OCI-LY7 (cell line): ENCODE measurements at regions not wholly inside any gene's neighbourhood (a gene's known extent, or its start where the extent isn't known, plus 50 kb on each side); places are given as distances from the start of the nearest gene placed in this dataset.

Source experiments
- BruUV-seq: library from RNA; stranded (reverse); fragments of 400-500 nt; replicated peaks from 2 replicates; lab custom pipeline; 2021; lab: Mats Ljungman, UMichigan
- CTCF ChIA-PET: fragments of 300-600 bp; sonication (Branson Sonifier 250); formaldehyde crosslinking; loops from one replicate; lab custom pipeline; 2022; ENCODE audit warnings: antibody characterized with exemption; ENCODE audit not compliant: unreplicated experiment; lab: Charles Lee
- POLR2A ChIA-PET: fragments of 300-600 bp; sonication (Branson Sonifier 250); formaldehyde crosslinking; loops from one replicate; lab custom pipeline; 2022; ENCODE audit warnings: antibody characterized with exemption; lab: Charles Lee
- DNase-seq: peaks from one replicate; pipeline ENCODE4 v3.0.0-alpha.2; 2015; ENCODE audit warnings: low spot score
- H2AFZ ChIP-seq: fragments of 200-600 bp; sonication (generic), shearing (Covaris generic); 2 replicates; pipeline ENCODE4 v1.6.1; 2014; ENCODE audit warnings: mild to moderate bottlenecking, antibody characterized with exemption, low read length, moderate library complexity
- H3K27ac ChIP-seq: fragments of 200-600 bp; sonication (generic); 2 replicates; pipeline ENCODE4 v1.5.1; 2014; ENCODE audit warnings: mixed run types, low read depth, mild to moderate bottlenecking, moderate library complexity, low read length, inconsistent platforms; ENCODE audit not compliant: poor library complexity, severe bottlenecking
- H3K36me3 ChIP-seq: fragments of 200-600 bp; sonication (generic); 2 replicates; pipeline ENCODE4 v1.6.1; 2014; ENCODE audit warnings: mild to moderate bottlenecking, antibody characterized with exemption, low read length, moderate library complexity, mixed read lengths; ENCODE audit not compliant: insufficient read depth
- H3K4me1 ChIP-seq: fragments of 200-600 bp; sonication (generic); 2 replicates; pipeline ENCODE4 v1.5.1; 2014; ENCODE audit warnings: mild to moderate bottlenecking, low read length; ENCODE audit not compliant: insufficient read depth, poor library complexity, severe bottlenecking
- H3K4me2 ChIP-seq: fragments of 200-600 bp; sonication (generic); 2 replicates; pipeline ENCODE4 v1.6.1; 2014; ENCODE audit warnings: mild to moderate bottlenecking, low read length
- H3K4me3 ChIP-seq: fragments of 200-600 bp; sonication (generic); 2 replicates; pipeline ENCODE4 v1.5.1; 2014; ENCODE audit warnings: mild to moderate bottlenecking, low read depth, low read length; ENCODE audit not compliant: poor library complexity, severe bottlenecking
- H3K79me2 ChIP-seq: fragments of 200-600 bp; sonication (generic); 2 replicates; pipeline ENCODE4 v1.6.1; 2016; ENCODE audit warnings: low read depth, mild to moderate bottlenecking, low read length, moderate library complexity, mixed read lengths; ENCODE audit not compliant: insufficient read depth
- H3K9me2 ChIP-seq: fragments of 200-600 bp; sonication (generic); 2 replicates; pipeline ENCODE4 v1.6.1; 2016; ENCODE audit warnings: mild to moderate bottlenecking, low read length, mixed read lengths; ENCODE audit not compliant: insufficient read depth
- H3K9me3 ChIP-seq: fragments of 200-600 bp; sonication (generic); 2 replicates; pipeline ENCODE4 v1.6.1; 2014; ENCODE audit warnings: mild to moderate bottlenecking, mixed run types, low read length, mixed read lengths
- H4K20me1 ChIP-seq: fragments of 200-600 bp; sonication (generic); 2 replicates; pipeline ENCODE4 v1.6.1; 2014; ENCODE audit warnings: mild to moderate bottlenecking, antibody characterized with exemption, low read length, moderate library complexity, mixed read lengths; ENCODE audit not compliant: insufficient read depth
- CTCF ChIP-seq: fragments of 200-600 bp; sonication (generic); conservative IDR thresholded peaks from 2 replicates; pipeline ENCODE4 v1.5.1; 2014; ENCODE audit warnings: mild to moderate bottlenecking, antibody characterized with exemption, low read length, moderate library complexity, mixed read lengths
- EZH2phosphoT487 ChIP-seq: fragments of 200-600 bp; sonication (generic); IDR thresholded peaks from 2 replicates; pipeline ENCODE4 v1.6.1; 2018; ENCODE audit warnings: low read depth, borderline replicate concordance, mild to moderate bottlenecking, mixed run types, antibody characterized with exemption, low read length, moderate library complexity, mixed read lengths
- intact Hi-C: fragments of 100-400 bp; cut with micrococcal nuclease; formaldehyde crosslinking; loops from one replicate; pipeline ENCODE4 v1.10.0; 2022; ENCODE audit not compliant: unreplicated experiment

- H3K9me3 ChIP-seq = 0 out of 2 replicates have a peak, but pooled peaks cover 10% of the 10 kb centered on the region
- H3K4me2 ChIP-seq = no peak overlapping the region
- H3K9me2 ChIP-seq = no peaks in the 10 kb centered on the region
- H4K20me1 ChIP-seq = no peaks in the 10 kb centered on the region
- intact Hi-C loops = no loop called here
- ChIA-PET CTCF (no interaction called here), POLR2A (interaction anchor here (0.6 kb wide), 1 partner anchor 23 kb away, joined by 3 read pairs; no protein-coding TSS in a partner anchor)
- no peak for TF ChIP-seq CTCF
- no peak for TF ChIP-seq EZH2phosphoT487
- H3K4me1 ChIP-seq = no peaks in the 10 kb centered on the region
- H3K36me3 ChIP-seq = no peaks in the 10 kb centered on the region; the same call in 1 of the 2 replicates
- BruUV-seq = no TSS peak
- no peak overlapping the region for H3K27ac ChIP-seq
- H3K79me2 ChIP-seq = no peaks in the 10 kb centered on the region
- H3K4me3 ChIP-seq = no peak overlapping the region
- no peak for DNase-seq
- H2AFZ ChIP-seq = no peak overlapping the region
Measured at GRCh38 chr2:6171294-6171693, 479.1 kb downstream of the SOX11 start.

- Histone ChIP-seq H3K9me3 (0 out of 2 replicates have a peak, but pooled peaks cover 10% of the 10 kb centered on the region), H3K9me2 (no peaks in the 10 kb centered on the region), H3K79me2 (no peaks in the 10 kb centered on the region), H4K20me1 (no peaks in the 10 kb centered on the region), H3K4me2 (no peak overlapping the region; the same call in 1 of the 2 replicates), H3K27ac (no peak overlapping the region), H2AFZ (peak overlapping the region; percentile 55; the same call in 1 of the 2 replicates), H3K4me1 (peaks cover 9% of the 10 kb centered on the region), H3K36me3 (no peaks in the 10 kb centered on the region; the same call in 1 of the 2 replicates), H3K4me3 (no peak overlapping the region)
- intact Hi-C loops = no loop called here
- ChIA-PET CTCF (no interaction called here), POLR2A (interaction anchor here (0.8 to 1.2 kb wide), 7 partner anchors 9 to 588 kb away, joined by 3 to 7 read pairs (median 4); no protein-coding TSS in a partner anchor)
- no peak for TF ChIP-seq CTCF
- no peak for TF ChIP-seq EZH2phosphoT487
- no peak for DNase-seq
- no TSS peak for BruUV-seq
Measured at GRCh38 chr2:6177811-6178210, 485.6 kb downstream of the SOX11 start.

- H4K20me1 ChIP-seq = no peaks in the 10 kb centered on the region
- no peak for DNase-seq
- ChIA-PET POLR2A (interaction anchor here (0.6 to 1.2 kb wide), 2 partner anchors 30 to 166 kb away, joined by 3 to 4 read pairs; no protein-coding TSS in a partner anchor), CTCF (no interaction called here)
- H3K4me3 ChIP-seq = no peak overlapping the region
- H3K9me2 ChIP-seq = no peaks in the 10 kb centered on the region
- no peaks in the 10 kb centered on the region for H3K36me3 ChIP-seq
- H3K9me3 ChIP-seq = no peaks in the 10 kb centered on the region
- intact Hi-C loops = no loop called here
- no peak overlapping the region for H3K27ac ChIP-seq
- BruUV-seq = no TSS peak
- 0 out of 2 replicates have a peak overlapping the region, but pooled peaks have one; percentile 17 for H2AFZ ChIP-seq
- TF ChIP-seq EZH2phosphoT487 (no peak), CTCF (no peak)
- no peaks in the 10 kb centered on the region for H3K79me2 ChIP-seq
- H3K4me2 ChIP-seq = no peak overlapping the region
- H3K4me1 ChIP-seq = peaks cover 9% of the 10 kb centered on the region
Measured at GRCh38 chr2:6181525-6181924, 489.3 kb downstream of the SOX11 start.
